Gastrocnemius medialis (tissue), 4 donors: ENCODE measurements at regions not wholly inside any gene's neighbourhood (a gene's known extent, or its start where the extent isn't known, plus 50 kb on each side); places are given as distances from the start of the nearest gene placed in this dataset.

ENCODE experiments used
- CTCF ChIP-seq, 5 experiments: fragments of 450-650 bp in 3 of 5; fragments of 200-600 bp in 2 of 5; sonication (generic) in 2 of 5; IDR thresholded peaks in 4 of 5; conservative IDR thresholded peaks in 1 of 5; 1 replicate in 4 of 5; 2 replicates in 1 of 5; pipeline ENCODE4 v1.5.1; 2016 to 2019; ENCODE audit warnings: antibody characterized with exemption in 5 of 5, mild to moderate bottlenecking in 3 of 5, moderate library complexity in 3 of 5
- POLR2A ChIP-seq, 2 donors: fragments of 450-650 bp; IDR thresholded peaks; one replicate each; pipeline ENCODE4 v1.6.1; 2017; ENCODE audit warnings: antibody characterized with exemption in 2 of 2, mild to moderate bottlenecking in 2 of 2, moderate library complexity in 2 of 2

- TF ChIP-seq CTCF (IDR thresholded peaks at IDR 0.05 in 4 of 5, conservative IDR thresholded peaks at IDR 0.05 in 1 of 5) (no peak), POLR2A (IDR thresholded peaks at IDR 0.05) (no peak)
These were observed 273.5 kb upstream of the IRX5 start for GRCh38 chr16:54657058-54657708.
